ENCODE measurements at regions not wholly inside any gene's neighbourhood (a gene's known extent, or its start where the extent isn't known, plus 50 kb on each side); places are given as distances from the start of the nearest gene placed in this dataset.

DNA sequence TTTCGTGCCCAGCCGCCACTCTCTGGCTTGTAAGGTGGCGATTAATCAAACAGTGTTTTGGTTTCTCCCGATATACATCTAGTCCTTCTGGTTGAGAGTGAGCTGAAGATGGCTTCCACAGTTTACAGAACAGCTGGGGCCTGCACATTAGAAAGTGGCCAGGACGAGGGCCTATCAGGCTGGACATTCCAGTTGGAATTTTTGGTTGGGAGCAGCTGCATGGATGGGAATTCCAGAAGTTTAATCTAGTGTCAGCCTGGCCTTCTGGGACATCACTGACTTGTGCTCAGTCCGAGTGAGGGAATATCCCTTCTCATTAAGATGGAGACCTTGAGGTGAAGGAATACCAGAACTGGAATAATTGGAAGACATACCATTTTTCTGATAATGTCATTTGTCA lies 118.1 kb upstream of the SIX2 start:
- TF ChIP-seq, protein P1, sequence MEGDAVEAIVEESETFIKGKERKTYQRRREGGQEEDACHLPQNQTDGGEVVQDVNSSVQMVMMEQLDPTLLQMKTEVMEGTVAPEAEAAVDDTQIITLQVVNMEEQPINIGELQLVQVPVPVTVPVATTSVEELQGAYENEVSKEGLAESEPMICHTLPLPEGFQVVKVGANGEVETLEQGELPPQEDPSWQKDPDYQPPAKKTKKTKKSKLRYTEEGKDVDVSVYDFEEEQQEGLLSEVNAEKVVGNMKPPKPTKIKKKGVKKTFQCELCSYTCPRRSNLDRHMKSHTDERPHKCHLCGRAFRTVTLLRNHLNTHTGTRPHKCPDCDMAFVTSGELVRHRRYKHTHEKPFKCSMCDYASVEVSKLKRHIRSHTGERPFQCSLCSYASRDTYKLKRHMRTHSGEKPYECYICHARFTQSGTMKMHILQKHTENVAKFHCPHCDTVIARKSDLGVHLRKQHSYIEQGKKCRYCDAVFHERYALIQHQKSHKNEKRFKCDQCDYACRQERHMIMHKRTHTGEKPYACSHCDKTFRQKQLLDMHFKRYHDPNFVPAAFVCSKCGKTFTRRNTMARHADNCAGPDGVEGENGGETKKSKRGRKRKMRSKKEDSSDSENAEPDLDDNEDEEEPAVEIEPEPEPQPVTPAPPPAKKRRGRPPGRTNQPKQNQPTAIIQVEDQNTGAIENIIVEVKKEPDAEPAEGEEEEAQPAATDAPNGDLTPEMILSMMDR (conservative IDR thresholded peaks at IDR 0.05; ENCODE audit: low read depth, low read length), result no peak
- TF ChIP-seq EZH2 (IDR thresholded peaks at IDR 0.05; ENCODE audit: low read length, unreplicated experiment), result no peak
